OCI-LY7 (cell line): ENCODE measurements at regions not wholly inside any gene's neighbourhood (a gene's known extent, or its start where the extent isn't known, plus 50 kb on each side); places are given as distances from the start of the nearest gene placed in this dataset.

Source experiments
- CTCF ChIP-seq: fragments of 200-600 bp; sonication (generic); conservative IDR thresholded peaks from 2 replicates; pipeline ENCODE4 v1.5.1; 2014; ENCODE audit warnings: mild to moderate bottlenecking, antibody characterized with exemption, low read length, moderate library complexity, mixed read lengths
- EZH2phosphoT487 ChIP-seq: fragments of 200-600 bp; sonication (generic); IDR thresholded peaks from 2 replicates; pipeline ENCODE4 v1.6.1; 2018; ENCODE audit warnings: low read depth, borderline replicate concordance, mild to moderate bottlenecking, mixed run types, antibody characterized with exemption, low read length, moderate library complexity, mixed read lengths

- TF ChIP-seq CTCF (no peak), EZH2phosphoT487 (no peak)
These were observed 332.3 kb upstream of the FIGN start for GRCh38 chr2:164068063-164068462.
